ENCODE measurements at regions not wholly inside any gene's neighbourhood (a gene's known extent, or its start where the extent isn't known, plus 50 kb on each side); places are given as distances from the start of the nearest gene placed in this dataset.
"Not testable (repeated sequence)": the region's sequence is repeated elsewhere in the genome, so short reads cannot be mapped to it uniquely, and the experiment has no call there.

DNA sequence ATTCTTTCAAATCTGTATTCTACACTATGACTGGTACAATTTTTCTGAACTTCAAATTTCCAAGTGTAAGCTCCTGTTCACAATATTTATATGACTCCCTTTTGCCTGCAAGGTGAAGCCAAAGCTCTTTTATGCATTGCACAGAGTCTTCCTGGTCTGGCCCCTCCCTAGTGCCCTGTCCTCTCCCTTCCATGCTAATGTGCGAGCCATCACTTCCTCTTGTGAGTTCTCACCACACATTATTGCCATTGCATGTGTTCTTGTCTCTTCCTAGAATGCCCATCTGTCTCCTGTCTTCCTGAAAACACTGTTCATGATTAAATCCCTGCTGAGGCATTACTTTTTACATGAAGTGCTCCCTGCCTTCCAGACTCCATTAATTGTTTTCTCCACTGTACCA, 169.9 kb downstream of the MC4R start:
- no peak for DNase-seq (ENCODE audit: low spot score)

DNA sequence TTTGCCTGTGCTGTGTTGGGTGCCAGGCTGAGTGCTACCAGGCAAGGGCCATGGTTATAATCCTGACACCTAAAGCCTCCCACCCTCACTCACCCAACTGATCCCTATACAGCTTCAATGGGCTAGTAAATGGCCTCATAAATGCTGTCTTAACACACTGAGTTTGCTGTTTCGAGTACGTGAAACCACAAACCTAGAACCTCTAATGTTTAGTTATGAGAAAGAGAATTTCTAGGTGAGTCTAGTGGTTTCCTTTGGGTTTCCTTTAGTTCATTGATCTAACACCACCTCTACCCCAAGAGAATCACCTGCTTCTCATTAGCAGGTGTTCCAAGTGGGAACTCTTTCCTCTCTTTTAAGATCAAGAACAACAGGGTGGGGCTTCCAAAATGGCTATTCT, 172.0 kb downstream of the MC4R start:
- no peak for DNase-seq (ENCODE audit: low spot score)

DNA sequence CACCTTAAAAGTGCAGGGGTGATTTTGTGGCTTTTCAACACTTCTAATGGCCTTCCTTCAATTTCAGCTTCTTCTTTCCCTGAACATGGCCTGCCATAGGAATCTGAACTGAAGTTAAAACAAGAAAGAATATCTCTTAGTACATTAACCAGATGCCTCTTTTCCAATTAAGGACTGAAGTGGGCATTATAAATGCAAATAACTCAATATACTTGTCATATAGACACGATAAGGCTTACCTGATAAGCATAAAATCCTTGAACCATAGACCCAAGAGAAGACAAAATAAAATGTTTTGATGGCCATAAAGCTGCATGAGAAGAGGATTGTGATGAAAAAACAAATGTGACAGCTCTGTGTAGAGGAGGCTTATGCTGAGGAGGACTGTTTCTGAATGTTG, 173.1 kb downstream of the MC4R start:
- no peak for DNase-seq (ENCODE audit: low spot score)

- DNase-seq (ENCODE audit: low spot score), result no peak
These were observed 174.7 kb downstream of the MC4R start for GRCh38 chr18:60197671-60198462.

DNA sequence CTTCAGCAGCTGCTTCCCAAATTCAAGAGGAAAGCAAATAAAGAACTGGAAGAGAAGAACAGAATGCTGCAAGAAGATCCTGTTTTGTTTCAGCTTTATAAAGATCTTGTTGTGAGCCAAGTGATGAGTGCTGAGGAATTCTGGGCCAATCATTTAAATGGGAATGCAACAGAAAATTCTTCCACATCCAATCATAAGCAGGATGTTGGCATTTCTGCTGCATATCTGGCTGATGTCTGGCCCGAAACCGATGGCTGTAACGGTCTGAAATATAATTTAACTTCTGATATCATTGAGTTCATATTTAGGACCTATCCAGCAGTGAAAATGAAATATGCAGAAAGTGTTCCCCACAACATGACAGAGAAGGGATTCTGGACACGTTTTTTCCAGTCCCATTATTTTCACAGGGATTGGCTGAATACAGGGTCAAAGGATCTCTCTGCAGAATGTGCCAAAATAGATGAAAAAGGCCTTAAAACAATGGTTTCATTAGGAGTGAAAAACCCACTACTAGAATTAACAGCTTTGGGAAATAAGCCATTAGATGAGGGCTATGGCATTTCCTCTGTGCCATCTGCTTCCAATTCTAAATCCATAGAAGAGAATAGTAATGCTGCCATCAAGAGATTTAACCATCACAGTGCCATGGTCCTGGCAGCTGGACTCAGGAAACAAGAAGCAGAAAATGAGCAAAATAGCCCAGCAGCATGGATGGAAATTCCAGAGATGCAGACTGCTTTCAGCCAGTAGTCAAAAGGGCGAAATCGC, 175.6 kb downstream of the MC4R start:
- DNase-seq (ENCODE audit: low spot score), result no peak

- no peak for DNase-seq (ENCODE audit: low spot score)
These were observed 178.8 kb downstream of the MC4R start for GRCh38 chr18:60193780-60194179.

DNA sequence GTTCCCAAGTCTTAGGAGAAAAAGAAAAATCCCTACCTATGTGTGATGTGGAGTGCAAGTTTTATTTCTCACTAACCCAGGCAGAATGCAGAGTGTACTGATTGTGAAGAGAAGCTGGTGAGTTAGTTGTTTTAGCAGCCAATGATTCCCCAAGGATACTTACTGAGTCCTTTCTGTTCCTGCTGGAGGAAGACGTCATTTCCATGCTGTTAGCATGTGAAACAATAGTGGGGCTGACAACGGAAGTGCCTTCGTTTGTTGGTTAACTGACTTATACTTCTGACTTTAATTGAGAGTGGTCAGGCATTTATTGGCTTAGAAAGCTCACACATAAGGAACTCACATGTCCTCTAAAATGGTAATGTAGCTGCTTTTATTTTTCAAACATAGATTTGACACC, 180.6 kb downstream of the MC4R start:
- DNase-seq (ENCODE audit: low spot score), result no peak

GRCh38 chr18:60189856-60190255, 182.7 kb downstream of the MC4R start:
- DNase-seq (ENCODE audit: low spot score), result no peak

- no peak for DNase-seq (ENCODE audit: low spot score)
These were observed 183.6 kb downstream of the MC4R start for GRCh38 chr18:60188958-60189357.

DNA sequence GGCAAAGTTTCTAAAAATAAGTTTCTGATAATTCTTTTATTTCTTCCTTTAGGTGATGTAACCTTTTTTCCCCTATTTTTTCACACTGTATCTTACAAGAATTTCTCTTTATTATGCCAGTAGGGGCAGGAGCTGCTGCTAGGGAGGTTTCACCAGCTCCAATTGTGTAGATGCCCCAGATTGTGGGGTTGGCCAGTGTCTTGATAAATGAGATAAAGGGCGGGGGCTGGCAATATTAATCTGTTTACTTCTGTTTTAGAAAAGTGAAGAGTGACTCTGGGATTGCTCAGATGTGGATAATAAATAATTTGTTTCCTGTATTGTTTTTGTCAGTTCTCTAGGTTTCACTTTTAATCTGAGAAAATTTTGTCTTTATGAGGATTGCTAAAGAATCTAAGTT, 190.4 kb downstream of the MC4R start:
- no peak for DNase-seq (ENCODE audit: low spot score)

- no peak for DNase-seq (ENCODE audit: low spot score)
These were observed 191.9 kb downstream of the MC4R start for GRCh38 chr18:60180671-60181070.

DNA sequence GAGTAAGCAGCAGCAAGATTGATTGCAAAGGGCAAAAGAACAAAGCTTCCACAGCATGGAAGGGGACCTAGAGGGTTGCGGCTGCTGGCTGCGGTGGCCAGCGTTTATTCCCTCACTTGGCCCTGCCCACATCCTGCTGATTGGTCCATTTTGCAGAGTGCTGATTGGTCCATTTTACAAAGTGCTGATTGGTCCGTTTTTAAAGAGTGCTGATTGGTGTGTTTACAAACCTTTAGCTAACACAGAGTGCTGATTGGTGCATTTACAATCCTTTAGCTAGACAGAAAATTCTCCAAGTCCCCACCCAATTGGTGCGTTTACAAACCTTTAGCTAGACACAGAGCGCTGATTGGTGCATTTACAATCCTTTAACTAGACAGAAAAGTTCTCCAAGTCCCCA, 194.4 kb downstream of the MC4R start:
- DNase-seq (ENCODE audit: low spot score), result not testable (repeated sequence)

GRCh38 chr18:60176259-60176658, 196.3 kb downstream of the MC4R start:
- DNase-seq (ENCODE audit: low spot score), result no peak

- no peak for DNase-seq (ENCODE audit: low spot score)
These were observed 197.7 kb downstream of the MC4R start for GRCh38 chr18:60174832-60175231.

- no peak for DNase-seq (ENCODE audit: low spot score)
These were observed 200.5 kb downstream of the MC4R start for GRCh38 chr18:60172030-60172429.

DNA sequence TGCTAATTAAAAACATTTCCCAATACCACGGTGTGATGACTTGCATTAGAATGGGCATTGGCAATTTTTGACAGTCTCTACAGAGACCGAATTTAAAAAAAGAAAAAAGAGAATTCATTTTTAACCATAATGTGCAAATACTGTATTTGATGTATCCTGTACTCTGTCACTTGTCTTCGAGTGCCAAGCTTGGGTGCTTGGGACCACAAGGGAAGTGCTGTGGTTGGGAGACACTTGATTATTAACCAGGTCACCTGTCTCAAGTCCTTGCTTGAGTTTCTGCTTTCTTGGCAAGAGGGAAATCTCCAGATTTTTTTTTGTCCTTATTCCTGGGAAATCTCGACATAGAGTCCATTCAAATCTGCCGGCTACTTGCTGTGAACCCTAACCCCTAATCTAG, 209.0 kb downstream of the MC4R start:
- no peak for DNase-seq (ENCODE audit: low spot score)

- no peak for DNase-seq (ENCODE audit: low spot score)
These were observed 210.2 kb downstream of the MC4R start for GRCh38 chr18:60162388-60162787.

GRCh38 chr18:60157810-60158209, 214.8 kb downstream of the MC4R start:
- DNase-seq (ENCODE audit: low spot score), result no peak

DNA sequence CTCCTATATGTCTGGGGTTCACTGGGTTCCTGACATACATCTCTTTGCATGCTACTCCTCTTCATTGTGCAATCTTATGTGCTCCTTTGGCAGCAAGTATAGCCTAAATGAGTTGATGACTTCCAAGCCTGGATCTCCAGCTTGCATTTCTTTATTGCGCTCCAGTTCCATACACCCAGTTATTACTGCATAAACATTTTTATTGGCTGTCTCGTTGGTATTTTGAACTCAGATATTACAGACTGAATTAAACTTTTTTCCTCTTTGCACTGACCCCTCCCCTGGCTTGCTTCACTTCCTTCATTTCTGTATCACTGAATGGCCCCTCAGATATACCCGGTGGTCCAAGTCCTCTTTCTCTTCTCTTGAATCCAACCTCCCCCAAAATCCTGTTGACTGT, 219.2 kb downstream of the MC4R start:
- no peak for DNase-seq (ENCODE audit: low spot score)

DNA sequence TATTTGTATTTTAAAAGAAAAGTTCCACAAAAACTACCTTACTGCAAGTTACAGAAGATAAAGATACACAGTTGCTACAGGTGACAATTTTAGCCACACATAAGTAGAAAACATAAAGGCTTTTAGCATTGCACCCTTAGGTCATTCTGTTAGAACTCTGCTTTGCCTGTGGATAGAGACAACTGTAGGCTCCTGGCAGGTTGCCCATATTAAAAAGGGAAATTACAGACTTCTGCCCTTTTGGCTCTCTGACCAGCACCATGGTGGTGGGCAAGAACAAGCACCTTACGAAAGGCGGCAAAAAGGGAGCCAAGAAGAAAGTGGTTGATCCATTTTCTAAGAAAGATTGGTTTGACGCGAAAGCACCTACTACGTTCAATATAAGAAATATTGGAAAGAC, 223.3 kb downstream of the MC4R start:
- DNase-seq (ENCODE audit: low spot score), result no peak

DNA sequence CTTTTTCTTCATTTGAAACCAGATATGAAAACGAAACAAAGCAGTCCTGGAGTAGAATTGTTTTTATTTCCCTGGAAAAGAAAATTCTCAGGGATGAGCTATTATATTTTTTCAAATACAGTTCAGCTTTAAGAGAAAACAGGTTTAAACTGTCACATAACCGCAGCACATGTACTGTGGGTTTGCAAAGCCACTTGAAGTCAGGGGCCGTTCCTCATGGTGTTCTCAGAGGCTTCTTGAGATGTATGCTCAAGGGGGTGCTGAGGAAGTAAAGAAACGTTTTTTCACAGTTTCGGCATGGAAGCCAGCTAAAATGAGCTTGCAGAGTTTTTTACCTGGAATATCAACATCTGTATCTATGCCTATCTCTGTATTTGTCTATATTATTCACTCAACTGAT, 225.3 kb downstream of the MC4R start:
- no peak for DNase-seq (ENCODE audit: low spot score)

GRCh38 chr18:60146220-60146960, 226.2 kb downstream of the MC4R start:
- DNase-seq (ENCODE audit: low spot score), result no peak

GRCh38 chr18:60145776-60146175, 226.8 kb downstream of the MC4R start:
- no peak for DNase-seq (ENCODE audit: low spot score)
